Astrocyte of the hippocampus (primary cell): ENCODE measurements at regions not wholly inside any gene's neighbourhood (a gene's known extent, or its start where the extent isn't known, plus 50 kb on each side); places are given as distances from the start of the nearest gene placed in this dataset.

ENCODE experiments used
- DNase-seq: peaks from one replicate; pipeline ENCODE4 v3.0.0; 2011; ENCODE audit warnings: low read depth, low spot score

DNA sequence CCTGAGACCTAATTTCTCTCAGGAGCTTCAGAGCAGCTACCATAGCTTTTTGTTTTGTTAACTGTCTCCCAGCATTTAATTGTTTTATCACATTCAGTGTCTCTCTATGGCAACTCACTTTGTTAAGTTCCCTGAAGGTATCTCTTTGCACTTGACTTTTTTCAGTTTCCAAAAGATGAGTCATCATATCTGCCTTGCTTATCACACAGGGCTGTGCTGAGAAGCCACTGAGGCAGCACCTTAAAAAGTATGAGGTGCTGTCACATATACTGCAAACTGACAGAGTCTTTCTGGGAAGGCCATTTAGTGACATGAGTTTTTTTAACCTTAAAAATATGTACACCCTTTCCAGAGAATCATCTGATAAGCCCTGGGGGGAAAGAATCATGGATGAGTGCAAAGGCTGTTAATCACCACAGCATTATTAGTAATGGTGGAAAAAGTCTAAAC, 56.8 kb downstream of the PPP1R3C start:
- DNase-seq, result no peak

DNA sequence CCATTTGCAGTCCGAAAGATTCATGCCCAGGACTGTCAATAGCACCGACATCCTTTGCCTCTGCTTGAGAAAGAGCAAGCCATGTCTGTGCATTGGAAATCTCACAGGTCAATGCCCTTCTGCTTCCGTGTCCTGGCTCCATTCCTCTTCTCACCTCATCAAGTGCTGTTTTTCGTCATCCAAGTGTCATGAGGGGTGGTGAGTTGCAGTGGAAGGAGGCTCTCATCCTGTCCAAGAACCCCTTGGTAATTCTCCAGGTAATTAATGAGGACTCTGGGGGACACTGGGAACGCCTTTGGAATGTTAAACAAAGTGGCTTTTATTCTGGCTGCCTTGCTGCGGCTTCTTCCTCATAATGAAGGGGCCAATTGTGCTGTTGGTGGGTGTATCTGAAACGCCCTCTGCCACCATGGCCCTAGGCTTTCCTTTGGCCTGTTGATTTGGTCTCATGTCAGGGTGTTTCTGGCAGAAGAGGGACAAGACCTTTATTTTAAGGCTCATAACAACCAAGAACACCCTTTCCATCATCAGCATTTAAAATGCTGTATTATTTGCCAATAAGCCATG, 57.7 kb downstream of the PPP1R3C start:
- peak; percentile 18 for DNase-seq

DNA sequence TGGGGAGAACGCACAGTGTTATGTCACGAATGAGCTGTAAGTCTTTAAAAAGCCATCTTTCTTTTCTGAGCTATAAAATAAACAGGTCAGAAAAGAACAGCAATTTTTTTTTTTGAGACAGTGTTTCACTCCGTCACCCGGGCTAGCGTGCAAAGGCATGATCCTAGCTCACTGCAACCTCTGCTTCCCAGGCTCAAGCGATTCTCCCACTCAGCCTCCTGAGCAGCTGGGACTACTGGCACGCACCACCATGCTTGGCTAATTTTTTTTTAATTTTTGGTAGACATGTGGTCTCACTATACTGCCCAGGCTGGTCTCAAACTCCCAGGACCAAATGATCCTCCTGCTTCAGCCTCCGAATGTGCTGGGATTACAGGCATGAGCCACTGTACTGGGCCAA, 58.6 kb downstream of the PPP1R3C start:
- no peak for DNase-seq

DNA sequence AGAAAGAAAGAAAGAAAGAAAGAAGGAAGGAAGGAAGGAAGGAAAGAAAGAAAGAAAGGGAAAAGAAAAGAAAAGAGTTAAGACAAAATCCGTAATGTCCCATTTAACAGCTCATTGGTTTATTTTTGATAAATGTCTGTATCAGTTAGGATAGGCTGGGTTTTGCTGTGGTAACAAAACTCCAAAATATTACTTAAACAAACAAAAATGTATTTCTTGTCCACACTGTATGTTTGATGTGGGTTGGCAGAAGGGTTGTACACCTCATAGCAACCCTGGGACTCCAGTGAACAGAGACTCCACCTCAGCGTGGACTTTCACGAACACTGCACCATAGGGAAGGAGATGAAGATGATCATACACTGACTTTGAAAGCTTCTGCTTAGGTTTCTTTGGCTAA, 59.6 kb downstream of the PPP1R3C start:
- no peak for DNase-seq

DNA sequence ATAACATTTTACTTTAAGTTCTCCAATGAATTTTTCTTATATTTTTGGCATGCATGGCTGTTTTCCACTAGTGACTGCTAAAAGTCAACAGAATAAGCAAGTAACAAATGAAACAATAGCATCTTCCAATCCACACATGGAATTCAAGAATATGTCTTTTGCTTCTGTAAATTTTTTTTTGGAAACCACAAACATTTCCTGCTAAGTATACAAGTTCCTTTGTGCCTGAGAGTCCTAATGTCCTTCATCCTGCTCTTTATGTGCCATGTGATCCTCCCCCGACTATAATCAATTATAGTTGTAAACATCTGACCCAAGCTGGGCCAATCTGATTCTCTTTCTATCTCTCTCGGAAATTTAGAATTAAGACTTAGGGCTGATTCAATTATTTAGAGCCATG, 61.2 kb downstream of the PPP1R3C start:
- no peak for DNase-seq

DNA sequence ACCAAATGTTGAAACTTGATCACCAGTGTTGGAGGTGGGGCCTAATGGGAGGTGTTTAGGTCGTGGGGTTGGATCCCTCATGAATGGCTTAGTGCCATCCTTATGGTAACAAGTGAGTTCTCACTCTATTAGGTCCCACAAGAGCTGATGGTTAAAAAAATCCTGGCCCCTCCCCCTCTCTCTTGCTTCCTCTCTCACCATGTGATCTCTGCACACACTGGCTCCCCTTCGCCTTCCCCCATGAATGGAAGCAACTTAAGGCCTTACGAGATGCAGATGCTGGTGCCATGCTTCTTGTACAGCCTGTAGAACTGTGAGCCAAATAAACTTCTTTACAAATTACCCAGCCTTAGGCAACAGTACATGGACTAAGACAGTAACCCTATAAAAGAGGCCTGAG, 62.7 kb downstream of the PPP1R3C start:
- no peak for DNase-seq

DNA sequence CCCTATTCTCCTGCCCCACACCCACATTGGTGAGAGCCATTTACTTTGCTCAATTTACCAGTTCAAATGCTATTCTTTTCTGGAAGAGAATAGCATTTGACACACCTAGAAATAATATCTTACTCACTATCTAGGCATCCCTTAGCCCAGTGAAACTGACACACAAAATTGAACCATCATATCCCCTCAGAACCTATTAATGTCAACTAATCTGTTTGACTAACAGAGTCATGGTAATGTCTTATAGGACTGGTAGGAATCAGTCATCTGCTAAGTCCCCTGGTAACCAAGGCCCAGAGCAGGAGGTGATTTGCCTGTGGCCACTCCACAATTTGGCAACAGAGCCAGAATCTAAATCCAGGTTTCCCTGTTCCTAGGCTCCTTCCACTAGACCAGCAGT, 63.3 kb downstream of the PPP1R3C start:
- no peak for DNase-seq

DNA sequence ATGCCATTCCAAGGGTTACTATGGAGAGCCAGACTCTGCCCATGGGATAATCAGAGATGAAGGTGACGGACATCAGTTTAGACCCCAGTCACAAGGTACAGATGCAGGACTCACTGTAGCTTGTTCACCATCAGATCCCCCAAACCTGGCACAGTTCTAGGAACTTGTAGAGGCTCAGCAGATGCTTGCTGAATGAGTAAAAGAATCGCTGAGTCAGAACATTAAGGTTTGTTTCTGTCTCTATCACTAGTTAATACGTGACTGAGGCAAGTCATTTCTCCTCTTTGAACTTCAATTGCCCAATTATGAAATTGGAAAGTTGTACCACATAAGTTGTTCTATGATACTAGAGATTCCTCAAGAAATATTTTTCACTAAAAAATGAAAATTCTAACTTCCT, 65.1 kb downstream of the PPP1R3C start:
- no peak for DNase-seq

DNA sequence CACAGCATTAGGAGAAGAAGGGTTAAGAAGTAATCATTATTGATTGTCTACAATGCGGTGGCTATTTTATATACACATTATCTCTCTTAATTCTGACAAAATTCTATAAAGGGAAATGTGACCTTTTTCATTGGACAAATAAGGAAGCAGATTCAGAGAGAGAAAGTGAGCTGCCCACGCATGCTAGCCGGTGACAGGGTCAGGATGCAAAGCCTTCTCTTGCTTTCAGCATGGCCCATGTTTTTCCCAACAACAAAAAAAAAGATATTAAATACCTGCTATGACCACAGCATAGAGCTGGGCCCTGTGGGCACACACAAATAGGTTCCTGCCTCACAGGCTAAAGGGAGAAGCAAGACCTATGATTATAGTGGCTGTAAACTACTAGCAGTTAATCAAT, 66.8 kb downstream of the PPP1R3C start:
- no peak for DNase-seq

DNA sequence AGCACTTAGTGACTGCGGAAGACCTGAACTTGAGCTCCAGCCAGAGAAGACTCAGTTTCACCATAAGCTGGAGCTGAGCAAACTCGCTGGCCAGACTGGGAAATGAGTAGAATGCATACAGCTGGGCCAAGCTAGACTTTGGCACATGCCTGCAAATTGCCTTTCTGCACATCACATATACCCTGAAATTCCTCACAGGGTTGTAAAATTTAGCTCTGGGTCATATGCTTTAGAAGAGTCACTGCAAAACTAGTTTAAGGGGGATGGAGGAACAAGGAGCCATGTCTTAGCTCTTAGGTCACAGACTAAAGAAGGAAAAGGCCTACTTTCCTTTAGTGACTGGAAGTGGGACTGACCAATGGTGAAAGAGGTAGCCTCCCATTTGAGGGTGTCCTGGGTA, 67.6 kb downstream of the PPP1R3C start:
- no peak for DNase-seq

DNA sequence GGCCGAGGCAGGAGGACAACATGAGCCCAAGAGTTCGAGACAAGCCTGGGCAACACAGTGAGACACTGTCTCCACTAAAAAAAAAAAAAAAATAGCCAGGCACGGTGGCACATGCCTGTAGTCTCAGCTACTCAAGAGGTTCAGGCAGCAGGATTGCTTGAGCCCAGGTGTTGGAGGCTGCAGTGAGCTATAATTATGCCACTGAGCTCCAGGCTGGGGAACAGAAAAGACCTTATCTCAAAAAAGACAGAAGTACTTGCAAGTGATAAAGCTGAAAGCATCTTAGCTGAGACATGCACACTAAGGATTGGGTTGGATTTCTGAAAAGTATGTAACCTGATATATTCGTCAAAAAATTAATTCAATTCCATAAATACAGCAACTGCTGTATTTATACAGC, 68.4 kb downstream of the PPP1R3C start:
- DNase-seq, result no peak
